BJ (cell line): ENCODE measurements at regions not wholly inside any gene's neighbourhood (a gene's known extent, or its start where the extent isn't known, plus 50 kb on each side); places are given as distances from the start of the nearest gene placed in this dataset.

Experiments
- CTCF ChIA-PET: fragments of 350-600 bp; formaldehyde crosslinking; extraction: SDS; loops from one replicate; lab custom pipeline; 2021; ENCODE audit warnings: antibody characterized with exemption, inconsistent platforms; lab: Yijun Ruan, JAX
- POLR2A ChIA-PET: fragments of 300-600 bp; sonication (Branson Sonifier 250); formaldehyde crosslinking; extraction: SDS; loops from one replicate; lab custom pipeline; 2021; ENCODE audit warnings: antibody characterized with exemption; lab: Charles Lee
- DNase-seq: peaks from one replicate; pipeline ENCODE4 v3.0.0-alpha.2; 2011; ENCODE audit warnings: low read depth
- H3K27me3 ChIP-seq: 2 replicates; pipeline ENCODE4 v1.6.0; 2011; ENCODE audit warnings: low read length; ENCODE audit not compliant: control insufficient read depth, insufficient read depth
- H3K36me3 ChIP-seq: 2 replicates; pipeline ENCODE4 v1.5.1; 2011; ENCODE audit warnings: low read length; ENCODE audit not compliant: control insufficient read depth, insufficient read depth
- H3K4me3 ChIP-seq: 2 replicates; pipeline ENCODE4 v1.5.1; 2011; ENCODE audit warnings: low read depth, mild to moderate bottlenecking, control low read depth, low read length
- CTCF ChIP-seq: IDR thresholded peaks from 2 replicates; pipeline ENCODE4 v1.5.1; 2011; ENCODE audit warnings: low read depth, mild to moderate bottlenecking, control low read depth, inconsistent platforms, low read length, moderate library complexity; ENCODE audit not compliant: insufficient read depth

- POLR2A ChIA-PET: no interaction called here
- H3K36me3 ChIP-seq: no peaks in the 10 kb centered on the region
- H3K4me3 ChIP-seq: no peak overlapping the region
- DNase-seq: no peak
- no peaks in the 10 kb centered on the region for H3K27me3 ChIP-seq
- CTCF ChIA-PET: no interaction called here
- TF ChIP-seq CTCF: no peak
Measured at GRCh38 chr13:61144834-61145593, 270.6 kb downstream of the PCDH20 start.

GRCh38 chr13:61144301-61144700 is 271.3 kb downstream of the PCDH20 start:
- ChIA-PET CTCF (no interaction called here), POLR2A (no interaction called here)
- no peak for DNase-seq
- TF ChIP-seq CTCF: no peak
- no peak overlapping the region for H3K4me3 ChIP-seq
- H3K36me3 ChIP-seq: no peaks in the 10 kb centered on the region
- no peaks in the 10 kb centered on the region for H3K27me3 ChIP-seq

- no peak for TF ChIP-seq CTCF
- ChIA-PET CTCF (no interaction called here), POLR2A (no interaction called here)
- no peak for DNase-seq
- Histone ChIP-seq H3K36me3 (no peaks in the 10 kb centered on the region), H3K27me3 (no peaks in the 10 kb centered on the region), H3K4me3 (no peak overlapping the region)
Measured at GRCh38 chr13:61142506-61142905, 273.1 kb downstream of the PCDH20 start.

- ChIA-PET POLR2A (no interaction called here), CTCF (no interaction called here)
- no peak overlapping the region for H3K4me3 ChIP-seq
- H3K27me3 ChIP-seq: no peaks in the 10 kb centered on the region
- TF ChIP-seq CTCF: no peak
- no peak for DNase-seq
- H3K36me3 ChIP-seq: no peaks in the 10 kb centered on the region
Measured at GRCh38 chr13:61138857-61139256, 276.8 kb downstream of the PCDH20 start.

- no peak overlapping the region for H3K4me3 ChIP-seq
- CTCF ChIA-PET: no interaction called here
- no peak for TF ChIP-seq CTCF
Measured at GRCh38 chr13:61136515-61136914, 279.1 kb downstream of the PCDH20 start.

More at GRCh38 chr13:61136515-61136914, 279.1 kb downstream of the PCDH20 start:
- H3K36me3 ChIP-seq: no peaks in the 10 kb centered on the region
- no peaks in the 10 kb centered on the region for H3K27me3 ChIP-seq
- no peak for DNase-seq
- POLR2A ChIA-PET: no interaction called here
